ENCODE measurements at regions not wholly inside any gene's neighbourhood (a gene's known extent, or its start where the extent isn't known, plus 50 kb on each side); places are given as distances from the start of the nearest gene placed in this dataset.

- TF ChIP-seq NR2F2 (IDR thresholded peaks at IDR 0.05) (no peak), TAF1 (conservative IDR thresholded peaks at IDR 0.05) (no peak)
- Histone ChIP-seq H3K9me3 (ENCODE audit: control insufficient read depth in 4 of 4, low read length in 3 of 4) (no peaks in the 10 kb centered on the region), H3K27ac (ENCODE audit: low read depth in 1 of 2, low read length in 2 of 2) (no peak overlapping the region), H3K27me3 (ENCODE audit: control insufficient read depth in 4 of 4, insufficient read depth in 4 of 4, low read length in 3 of 4) (no peaks in the 10 kb centered on the region), H3K4me1 (ENCODE audit: control insufficient read depth in 4 of 4, insufficient read depth in 4 of 4, low read length in 3 of 4) (no peaks in the 10 kb centered on the region), H3K36me3 (ENCODE audit: control insufficient read depth in 4 of 4, insufficient read depth in 3 of 4, low read depth in 1 of 4, low read length in 3 of 4) (no peaks in the 10 kb centered on the region), H3K4me3 (ENCODE audit: low read depth in 1 of 3, low read length in 3 of 3) (no peak overlapping the region), H3K9ac (ENCODE audit: low read depth in 1 of 2, low read length in 2 of 2) (no peak overlapping the region)
- no peak for DNase-seq (ENCODE audit: low spot score)
These were observed 81.7 kb upstream of the ITPRID1 start for GRCh38 chr7:31432176-31432575.

GRCh38 chr7:31432836-31433340 lies 81.0 kb upstream of the ITPRID1 start:
- H3K4me1 ChIP-seq (ENCODE audit: control insufficient read depth in 4 of 4, insufficient read depth in 4 of 4, low read length in 3 of 4): no peaks in the 10 kb centered on the region
- H3K27me3 ChIP-seq (ENCODE audit: control insufficient read depth in 4 of 4, insufficient read depth in 4 of 4, low read length in 3 of 4): no peaks in the 10 kb centered on the region
- 74% methylated on average over 6 of the region's 6 CpGs for WGBS
- TF ChIP-seq ZBTB33 (IDR thresholded peaks at IDR 0.05) (no peak), HNF4A (conservative IDR thresholded peaks at IDR 0.05) (no peak), GABPA (IDR thresholded peaks at IDR 0.05 in 1 of 2, conservative IDR thresholded peaks at IDR 0.05 in 1 of 2) (no peak), MAX (IDR thresholded peaks at IDR 0.05) (no peak), YY1 (IDR thresholded peaks at IDR 0.05) (no peak), CTCF (IDR thresholded peaks at IDR 0.05; ENCODE audit: low read depth, low read length, missing input control) (no peak), FOXA1 (IDR thresholded peaks at IDR 0.05) (no peak), RXRA (IDR thresholded peaks at IDR 0.05) (no peak), RAD21 (IDR thresholded peaks at IDR 0.05) (no peak), JUND (IDR thresholded peaks at IDR 0.05) (no peak), ATF3 (IDR thresholded peaks at IDR 0.05) (no peak), NR2F2 (IDR thresholded peaks at IDR 0.05) (no peak), SP1 (IDR thresholded peaks at IDR 0.05) (no peak), FOXA2 (IDR thresholded peaks at IDR 0.05) (no peak), REST (IDR thresholded peaks at IDR 0.05) (no peak), EGR1 (IDR thresholded peaks at IDR 0.05; ENCODE audit: low read depth in 2 of 2) (no peak)
- H3K4me3 ChIP-seq (ENCODE audit: low read depth in 1 of 3, low read length in 3 of 3): no peak overlapping the region
- H3K9me3 ChIP-seq (ENCODE audit: control insufficient read depth in 4 of 4, low read length in 3 of 4): no peaks in the 10 kb centered on the region
- DNase-seq (ENCODE audit: low spot score): no peak
- no peaks in the 10 kb centered on the region for H3K36me3 ChIP-seq (ENCODE audit: control insufficient read depth in 4 of 4, insufficient read depth in 3 of 4, low read depth in 1 of 4, low read length in 3 of 4)
- no peak overlapping the region for H3K9ac ChIP-seq (ENCODE audit: low read depth in 1 of 2, low read length in 2 of 2)
- no peak overlapping the region for H3K27ac ChIP-seq (ENCODE audit: low read depth in 1 of 2, low read length in 2 of 2)

All from liver (tissue), 8 donors.